ENCODE measurements at regions not wholly inside any gene's neighbourhood (a gene's known extent, or its start where the extent isn't known, plus 50 kb on each side); places are given as distances from the start of the nearest gene placed in this dataset.

DNA sequence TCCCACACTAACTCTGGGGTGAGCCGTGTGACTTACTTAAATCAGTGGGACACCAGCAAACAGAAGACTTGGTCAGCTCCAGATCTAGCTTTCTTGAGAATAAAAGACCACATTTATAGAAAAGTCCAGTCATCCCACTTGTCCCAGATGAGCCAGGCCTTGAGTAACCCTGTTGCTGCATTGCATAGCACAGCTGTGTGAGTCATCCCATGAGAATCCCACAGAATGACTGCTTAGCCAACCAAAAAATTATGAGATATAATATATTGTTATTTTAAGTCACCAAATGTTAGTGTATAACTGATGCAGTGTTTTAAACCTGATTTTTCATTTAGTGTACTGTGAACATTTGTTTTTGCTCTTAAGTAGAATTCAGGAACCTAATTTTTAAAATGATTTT, 94.2 kb upstream of the FSHR start:
- no peak for DNase-seq

DNA sequence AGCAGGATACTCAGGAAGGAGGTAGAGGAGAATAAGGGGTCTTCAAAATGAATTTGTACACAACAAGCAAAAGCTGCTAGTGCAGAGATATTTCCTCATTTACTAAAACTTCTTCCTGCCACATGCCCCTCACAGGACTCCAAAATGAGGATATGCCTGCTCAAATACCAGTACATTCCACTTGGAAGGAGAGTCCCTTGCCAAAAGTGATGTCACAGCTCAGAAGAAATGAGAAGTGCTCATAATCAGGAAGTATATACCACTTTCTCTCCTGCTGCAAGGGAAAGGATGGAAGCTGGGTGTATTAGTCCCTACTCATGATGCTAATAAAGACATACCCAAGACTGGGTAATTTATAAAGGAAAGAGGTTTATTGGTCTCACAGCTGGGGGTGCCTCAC, 87.7 kb upstream of the FSHR start:
- no peak for DNase-seq

DNA sequence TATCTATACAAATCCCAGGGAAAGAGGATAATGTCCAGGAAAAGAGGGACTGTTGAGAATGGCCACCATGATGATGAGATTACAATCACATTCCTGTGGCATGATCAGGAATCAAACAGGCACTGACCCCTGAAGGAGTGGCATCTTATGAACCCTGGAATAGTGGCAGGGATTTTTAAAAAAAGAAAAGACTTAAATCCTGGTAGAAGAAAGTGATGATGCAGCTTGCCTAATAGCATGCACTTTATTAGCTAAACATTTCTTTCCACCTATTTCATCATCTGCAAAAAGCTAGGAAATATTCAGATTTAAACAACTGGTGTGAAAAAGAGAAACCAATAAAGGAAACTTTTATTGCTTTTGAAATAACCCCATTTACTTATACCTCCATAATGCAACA, 87.2 kb upstream of the FSHR start:
- no peak for DNase-seq

DNA sequence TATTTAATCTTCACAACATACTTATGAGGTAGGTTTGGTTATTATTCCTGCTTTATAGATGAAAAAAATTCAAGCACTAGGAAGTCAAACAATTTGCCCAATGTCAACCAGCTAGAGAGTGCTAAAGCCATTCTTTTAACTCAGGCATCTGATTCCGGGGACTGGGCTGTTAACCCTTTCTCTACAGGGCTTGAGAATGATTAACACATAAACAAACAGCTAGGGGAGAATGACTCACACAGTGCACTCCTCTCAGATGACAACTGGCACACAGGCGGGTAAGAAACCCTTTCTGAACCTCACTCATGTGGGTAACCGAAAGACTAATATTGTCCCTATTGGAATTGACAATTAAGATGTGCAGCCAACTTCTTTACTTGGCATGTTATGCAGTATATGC, 86.3 kb upstream of the FSHR start:
- no peak for DNase-seq

DNA sequence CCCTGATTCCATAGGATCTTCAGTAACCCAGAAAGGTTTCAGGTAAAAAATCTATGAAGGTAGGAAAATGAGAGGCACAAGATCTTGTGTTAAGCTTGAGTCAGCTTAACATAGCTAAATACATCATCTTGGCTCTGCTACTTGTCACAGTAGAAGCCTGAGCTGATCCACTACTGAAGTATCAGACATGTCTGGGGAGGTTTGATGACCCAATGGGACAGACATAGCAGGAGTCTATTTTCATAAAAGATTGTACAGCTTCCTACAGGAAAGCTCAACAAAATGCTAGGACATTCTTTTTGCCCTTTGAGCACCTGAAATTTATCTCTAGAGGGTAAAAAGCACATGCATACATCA, 84.3 kb upstream of the FSHR start:
- DNase-seq = no peak

DNA sequence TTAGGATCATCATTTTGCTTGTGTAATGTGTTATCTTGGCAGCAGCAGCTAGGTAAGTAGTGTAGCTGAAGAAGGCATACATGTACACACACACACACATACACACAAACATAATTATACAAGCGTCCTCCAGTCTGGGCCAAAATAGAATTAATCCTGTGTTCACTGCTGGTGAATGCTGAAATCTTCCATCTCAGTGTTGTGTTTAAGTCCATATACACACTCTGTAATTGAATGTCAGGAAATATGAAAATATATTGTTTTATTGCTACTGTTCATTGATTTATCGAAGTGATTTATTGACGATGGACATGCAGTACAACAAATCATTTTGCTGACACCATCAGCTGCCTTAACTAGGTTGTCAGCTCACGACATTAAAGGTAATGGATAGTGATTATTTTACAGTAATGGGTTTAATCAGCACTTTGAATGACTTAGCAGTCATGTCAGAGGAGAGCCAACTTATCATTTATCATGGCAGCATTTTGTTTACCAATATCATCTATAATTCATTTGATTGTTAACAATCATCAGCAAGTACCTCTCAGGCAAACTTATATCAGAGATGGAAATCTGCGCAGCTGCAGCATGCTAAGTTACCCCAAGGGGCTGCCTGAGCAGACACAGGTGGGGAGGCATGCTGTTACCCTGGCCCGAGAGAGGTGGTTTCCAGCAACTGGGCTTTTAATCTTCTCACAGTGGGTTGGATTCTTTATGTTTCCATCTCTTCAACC, 83.7 kb upstream of the FSHR start:
- no peak for DNase-seq

DNA sequence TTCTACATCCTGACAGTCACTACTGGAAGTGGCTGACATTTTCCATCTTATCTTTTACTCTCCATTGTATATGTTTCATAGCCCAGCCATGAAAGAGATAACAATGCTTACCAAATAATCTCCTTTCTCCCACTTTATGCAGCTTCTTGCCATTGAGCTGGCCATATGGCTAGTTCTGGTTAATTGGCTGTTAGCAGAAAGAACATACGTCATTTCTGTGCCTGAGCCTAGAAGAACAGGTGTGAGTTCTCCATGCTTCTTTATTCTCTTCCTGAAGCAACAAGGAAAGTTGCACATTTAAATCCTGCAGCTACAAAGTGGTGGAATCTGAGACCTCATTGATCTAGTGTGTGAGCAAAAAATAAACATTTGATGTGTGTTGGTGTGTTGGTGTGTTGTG, 82.0 kb upstream of the FSHR start:
- no peak for DNase-seq

DNA sequence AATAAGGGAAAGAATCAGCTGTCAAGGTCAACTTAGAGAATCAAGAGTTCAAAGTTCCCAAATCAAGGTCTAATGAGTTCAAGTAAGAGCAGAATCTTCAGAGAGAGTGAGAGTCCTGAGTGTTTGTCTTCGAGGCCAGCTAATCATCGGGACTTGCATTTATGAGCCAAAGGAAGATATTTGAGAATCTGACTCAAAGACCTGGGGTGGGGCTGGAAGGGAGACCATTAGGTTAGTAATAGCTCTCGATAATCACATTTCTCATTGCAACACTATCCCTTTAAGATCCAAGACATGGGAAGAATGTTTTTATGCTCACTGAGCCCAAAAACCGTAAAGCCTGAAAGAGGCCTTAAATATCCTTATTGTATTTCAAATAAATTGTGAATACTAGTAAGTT, 72.0 kb upstream of the FSHR start:
- DNase-seq = no peak

DNA sequence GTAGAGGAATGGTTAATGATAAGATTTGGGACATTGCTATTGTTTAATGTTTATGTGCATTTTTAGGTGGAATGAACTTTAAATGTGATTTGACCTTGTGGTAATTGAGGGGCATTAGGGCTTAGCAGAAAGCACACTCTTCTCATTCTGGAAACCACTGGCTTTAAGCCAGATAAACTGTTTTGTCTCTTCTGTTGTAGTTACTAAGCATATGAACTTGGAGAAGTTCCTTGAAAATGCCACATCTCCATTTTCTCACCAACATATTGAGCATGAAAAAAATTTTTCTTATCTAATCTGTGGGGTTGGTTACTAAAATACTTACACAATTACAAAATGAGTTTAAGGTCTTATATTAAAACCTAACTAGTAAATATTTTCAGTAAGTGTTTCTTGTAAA, 70.8 kb upstream of the FSHR start:
- DNase-seq = no peak

DNA sequence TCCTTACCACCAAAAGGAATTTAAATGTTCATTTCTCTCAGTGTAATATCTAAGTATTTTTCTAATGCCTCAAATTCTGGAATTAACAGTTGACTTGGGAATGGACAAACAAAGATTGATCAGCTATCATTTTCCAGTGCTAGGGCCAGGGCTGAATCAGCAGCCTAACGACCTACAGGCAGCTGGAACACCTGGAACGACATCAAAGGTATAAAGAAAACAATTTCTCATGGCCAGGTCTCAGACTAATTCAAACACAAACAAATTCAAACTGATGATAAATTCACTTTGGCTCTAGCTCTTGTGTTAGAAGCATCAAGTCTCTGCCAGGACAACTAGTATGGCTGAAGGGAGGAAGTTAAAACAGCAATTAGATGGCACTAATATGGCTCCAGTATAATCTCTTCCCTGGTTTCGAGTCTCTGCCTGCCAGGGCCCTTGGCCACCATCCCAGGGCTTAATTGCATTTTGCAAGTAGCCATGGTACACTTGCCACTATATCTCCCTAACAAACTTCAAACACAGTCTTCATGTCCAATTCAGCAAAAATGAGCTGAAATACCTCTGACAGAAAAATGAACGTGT, 70.2 kb upstream of the FSHR start:
- DNase-seq = no peak

DNA sequence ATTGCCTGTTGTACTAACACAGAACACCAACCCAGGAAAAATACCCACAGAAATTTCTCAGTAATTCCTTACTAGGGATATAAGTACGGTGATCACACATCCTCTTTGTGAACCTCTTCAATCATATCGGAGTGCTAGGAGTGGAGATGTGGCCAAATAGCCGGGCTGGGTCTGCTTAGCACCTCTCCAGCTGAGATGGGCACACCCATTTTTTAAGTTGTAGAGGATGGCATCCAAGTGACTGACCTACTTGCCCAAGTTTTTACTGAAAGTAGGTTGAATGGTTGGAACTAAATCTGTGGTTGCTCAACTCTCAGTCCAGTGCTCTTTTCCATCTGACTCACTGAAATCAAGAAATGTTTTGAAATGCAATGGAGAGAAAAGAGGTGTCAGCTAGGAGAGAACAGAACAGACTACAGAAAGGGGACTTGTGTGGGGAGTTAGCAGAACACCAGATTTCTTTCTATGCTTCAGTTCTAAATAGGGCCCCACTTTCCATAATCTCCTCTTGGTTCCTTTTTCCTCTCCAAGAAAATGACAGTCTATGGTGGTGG, 68.7 kb upstream of the FSHR start:
- no peak for DNase-seq

DNA sequence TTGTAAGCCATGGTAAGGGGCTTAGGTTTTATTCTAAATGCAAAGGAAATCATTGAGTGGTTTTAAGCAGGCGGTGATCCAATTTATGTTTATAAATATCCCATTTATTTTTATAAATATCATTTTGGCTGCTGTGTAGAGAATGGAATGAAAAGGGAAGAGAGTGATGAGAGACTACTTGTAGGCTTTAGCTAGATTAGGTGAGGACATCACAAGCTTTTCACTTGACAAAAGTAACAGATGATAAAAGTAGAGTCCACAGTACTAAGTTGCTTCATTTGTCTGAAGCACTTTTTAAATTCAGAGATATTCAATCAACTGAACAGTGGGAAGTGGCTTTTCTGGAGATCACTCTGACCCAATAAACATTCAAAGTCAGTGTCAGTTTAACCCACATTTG, 65.4 kb upstream of the FSHR start:
- no peak for DNase-seq

DNA sequence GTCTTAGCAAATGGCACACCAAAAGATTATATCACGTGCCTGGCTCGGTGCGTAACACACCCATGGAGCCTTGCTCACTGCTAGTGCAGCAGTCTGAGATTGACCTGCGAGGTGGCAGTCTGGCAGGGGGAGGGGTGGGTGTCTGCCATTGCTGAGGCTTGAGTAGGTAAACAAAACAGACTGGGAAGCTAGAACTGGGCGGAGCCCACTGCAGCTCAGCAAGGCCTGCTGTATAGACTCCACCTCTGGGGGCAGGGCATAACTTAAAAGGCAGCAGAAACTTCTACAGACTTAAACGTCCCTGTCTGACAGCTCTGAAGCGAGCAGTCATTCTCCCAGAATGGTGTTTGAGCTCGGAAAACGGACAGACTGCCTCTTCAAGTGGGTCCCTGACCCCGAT, 55.9 kb upstream of the FSHR start:
- no peak for DNase-seq

DNA sequence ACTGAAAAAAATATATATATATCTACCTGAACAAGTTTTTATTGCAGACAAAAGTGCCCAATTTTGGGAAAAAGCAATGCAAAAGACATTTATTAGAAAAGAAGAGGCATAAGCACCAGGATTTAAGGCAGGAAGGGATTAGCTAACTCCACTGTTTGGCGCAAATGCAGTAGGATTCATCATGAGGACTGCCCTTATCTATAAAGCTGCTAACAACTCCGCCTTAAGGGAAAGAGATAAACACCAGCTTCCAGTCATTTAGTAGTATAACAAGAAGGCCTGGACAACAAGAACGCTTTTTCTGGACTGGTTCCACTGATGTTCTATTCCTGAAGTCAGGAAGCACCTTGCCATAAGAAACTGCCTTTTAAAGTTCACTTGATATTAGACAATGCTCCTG, 52.9 kb upstream of the FSHR start:
- DNase-seq = no peak
